Liver (tissue), 8 donors: ENCODE measurements at regions not wholly inside any gene's neighbourhood (a gene's known extent, or its start where the extent isn't known, plus 50 kb on each side); places are given as distances from the start of the nearest gene placed in this dataset.

Experiments
- DNase-seq: peaks from one replicate; pipeline ENCODE4 v3.0.0-alpha.2; 2017; ENCODE audit warnings: low spot score
- H3K27ac ChIP-seq, 2 donors: one replicate each; pipeline ENCODE4 v1.7.0; 2013; ENCODE audit warnings: inconsistent platforms in 2 of 2, low read length in 2 of 2, control low read depth in 1 of 2, low read depth in 1 of 2, mild to moderate bottlenecking in 1 of 2
- H3K27me3 ChIP-seq, 4 donors: one replicate each; pipeline versions ENCODE4 v1.6.1 to v1.7.0; 2013; ENCODE audit warnings: low read length in 3 of 4, inconsistent platforms in 1 of 4, mild to moderate bottlenecking in 1 of 4, moderate library complexity in 1 of 4; ENCODE audit not compliant: control insufficient read depth in 4 of 4, insufficient read depth in 4 of 4
- H3K36me3 ChIP-seq, 4 donors: one replicate each; pipeline versions ENCODE4 v1.6.1 to v1.7.0; 2013; ENCODE audit warnings: low read length in 3 of 4, mild to moderate bottlenecking in 3 of 4, low read depth in 1 of 4, moderate library complexity in 1 of 4; ENCODE audit not compliant: control insufficient read depth in 4 of 4, insufficient read depth in 3 of 4
- H3K4me1 ChIP-seq, 4 donors: one replicate each; pipeline versions ENCODE4 v1.6.1 to v1.7.0; 2013; ENCODE audit warnings: low read length in 3 of 4, mild to moderate bottlenecking in 3 of 4, moderate library complexity in 1 of 4; ENCODE audit not compliant: control insufficient read depth in 4 of 4, insufficient read depth in 4 of 4
- H3K4me3 ChIP-seq, 3 donors: one replicate each; pipeline versions ENCODE4 v1.6.1 to v1.7.0; 2013; ENCODE audit warnings: low read length in 3 of 3, control low read depth in 1 of 3, low read depth in 1 of 3, mild to moderate bottlenecking in 1 of 3
- H3K9ac ChIP-seq, 2 donors: one replicate each; pipeline ENCODE4 v1.7.0; 2013; ENCODE audit warnings: low read length in 2 of 2, mild to moderate bottlenecking in 2 of 2, moderate library complexity in 2 of 2, control low read depth in 1 of 2, low read depth in 1 of 2
- H3K9me3 ChIP-seq, 4 donors: one replicate each; pipeline versions ENCODE4 v1.6.1 to v1.7.0; 2013; ENCODE audit warnings: low read length in 3 of 4; ENCODE audit not compliant: control insufficient read depth in 4 of 4
- ATF3 ChIP-seq: IDR thresholded peaks from 2 replicates; pipeline ENCODE4 v1.6.1; 2016; ENCODE audit warnings: antibody characterized with exemption
- EGR1 ChIP-seq, 2 donors: IDR thresholded peaks; 2 replicates each; pipeline ENCODE4 v1.6.1; 2016 to 2018; ENCODE audit warnings: antibody characterized with exemption in 2 of 2, low read depth in 2 of 2
- FOXA1 ChIP-seq: IDR thresholded peaks from 2 replicates; pipeline ENCODE4 v1.6.1; 2016; ENCODE audit warnings: antibody characterized with exemption
- FOXA2 ChIP-seq: IDR thresholded peaks from 2 replicates; pipeline ENCODE4 v1.6.1; 2016; ENCODE audit warnings: antibody characterized with exemption
- GABPA ChIP-seq, 2 donors: IDR thresholded peaks in 1 of 2; conservative IDR thresholded peaks in 1 of 2; 2 replicates each; pipeline ENCODE4 v1.6.1; 2016; ENCODE audit warnings: antibody characterized with exemption in 2 of 2, mild to moderate bottlenecking in 1 of 2, moderate library complexity in 1 of 2
- HNF4A ChIP-seq, 2 donors: conservative IDR thresholded peaks; 2 replicates each; pipeline ENCODE4 v1.6.1; 2016; ENCODE audit warnings: antibody characterized with exemption in 2 of 2, mild to moderate bottlenecking in 2 of 2
- HNF4G ChIP-seq: IDR thresholded peaks from 2 replicates; pipeline ENCODE4 v1.6.1; 2016; ENCODE audit warnings: antibody characterized with exemption
- JUND ChIP-seq, 2 donors: IDR thresholded peaks; 2 replicates each; pipeline ENCODE4 v1.6.1; 2016; ENCODE audit warnings: antibody characterized with exemption in 2 of 2
- MAX ChIP-seq: IDR thresholded peaks from 2 replicates; pipeline ENCODE4 v1.6.1; 2016; ENCODE audit warnings: antibody characterized with exemption
- NR2F2 ChIP-seq: IDR thresholded peaks from 2 replicates; pipeline ENCODE4 v1.6.1; 2016; ENCODE audit warnings: antibody characterized with exemption
- RAD21 ChIP-seq, 2 donors: IDR thresholded peaks; 2 replicates each; pipeline ENCODE4 v1.6.1; 2016; ENCODE audit warnings: antibody characterized with exemption in 2 of 2, mild to moderate bottlenecking in 2 of 2
- RXRA ChIP-seq, 2 donors: IDR thresholded peaks; 2 replicates each; pipeline ENCODE4 v1.6.1; 2017 to 2018; ENCODE audit warnings: antibody characterized with exemption in 2 of 2, mild to moderate bottlenecking in 1 of 2
- SP1 ChIP-seq: IDR thresholded peaks from 2 replicates; pipeline ENCODE4 v1.6.1; 2018; ENCODE audit warnings: antibody characterized with exemption, mild to moderate bottlenecking
- TAF1 ChIP-seq: conservative IDR thresholded peaks from 2 replicates; pipeline ENCODE4 v1.6.1; 2016; ENCODE audit warnings: antibody characterized with exemption, mild to moderate bottlenecking
- YY1 ChIP-seq: IDR thresholded peaks from 2 replicates; pipeline ENCODE4 v1.6.1; 2016; ENCODE audit warnings: antibody characterized with exemption, mild to moderate bottlenecking
- WGBS: extraction: QIAGEN DNeasy Blood & Tissue Kit; methylation state at CpG from one replicate; pipeline ENCODE4 v1.1.7; 2013; 5-methylcytosine and 5-hydroxymethylcytosine counted together
- TF ChIP-seq, protein P1 (sequence below): fragments of 150-350 bp; IDR thresholded peaks from 2 replicates; pipeline ENCODE4 v1.5.1; 2017; ENCODE audit warnings: improper control_type of control experiment, low read depth, low read length; ENCODE audit not compliant: missing input control
- TF ChIP-seq, protein P2 (sequence below): IDR thresholded peaks from 2 replicates; pipeline ENCODE4 v1.6.1; 2016; ENCODE audit warnings: antibody characterized with exemption
- TF ChIP-seq, protein P3 (sequence below): IDR thresholded peaks from 2 replicates; pipeline ENCODE4 v1.6.1; 2016; ENCODE audit warnings: antibody characterized with exemption, mild to moderate bottlenecking
- donor health status: healthy.
- donor health status: healthy.
- donor health status: healthy.
- donor health status: healthy.
- donor health status: healthy.

- no peaks in the 10 kb centered on the region for H3K36me3 ChIP-seq
- H3K27ac ChIP-seq: no peak overlapping the region
- no peaks in the 10 kb centered on the region for H3K4me1 ChIP-seq
- H3K4me3 ChIP-seq: no peak overlapping the region
- WGBS: 72% methylated on average over 13 of the region's 13 CpGs
- H3K9ac ChIP-seq: no peak overlapping the region
- H3K9me3 ChIP-seq: no peaks in the 10 kb centered on the region
- peaks cover 0 to 2% (median 0%) of the 10 kb centered on the region in 4 donors for H3K27me3 ChIP-seq
- TF ChIP-seq YY1 (no peak), ATF3 (no peak), SP1 (no peak), TAF1 (no peak), GABPA (IDR thresholded peaks at IDR 0.05 in 1 of 2, conservative IDR thresholded peaks at IDR 0.05 in 1 of 2) (no peak), RXRA (IDR thresholded peaks at IDR 0.05) (no peak), FOXA2 (no peak), HNF4A (conservative IDR thresholded peaks at IDR 0.05) (no peak)
- TF ChIP-seq, protein P1, sequence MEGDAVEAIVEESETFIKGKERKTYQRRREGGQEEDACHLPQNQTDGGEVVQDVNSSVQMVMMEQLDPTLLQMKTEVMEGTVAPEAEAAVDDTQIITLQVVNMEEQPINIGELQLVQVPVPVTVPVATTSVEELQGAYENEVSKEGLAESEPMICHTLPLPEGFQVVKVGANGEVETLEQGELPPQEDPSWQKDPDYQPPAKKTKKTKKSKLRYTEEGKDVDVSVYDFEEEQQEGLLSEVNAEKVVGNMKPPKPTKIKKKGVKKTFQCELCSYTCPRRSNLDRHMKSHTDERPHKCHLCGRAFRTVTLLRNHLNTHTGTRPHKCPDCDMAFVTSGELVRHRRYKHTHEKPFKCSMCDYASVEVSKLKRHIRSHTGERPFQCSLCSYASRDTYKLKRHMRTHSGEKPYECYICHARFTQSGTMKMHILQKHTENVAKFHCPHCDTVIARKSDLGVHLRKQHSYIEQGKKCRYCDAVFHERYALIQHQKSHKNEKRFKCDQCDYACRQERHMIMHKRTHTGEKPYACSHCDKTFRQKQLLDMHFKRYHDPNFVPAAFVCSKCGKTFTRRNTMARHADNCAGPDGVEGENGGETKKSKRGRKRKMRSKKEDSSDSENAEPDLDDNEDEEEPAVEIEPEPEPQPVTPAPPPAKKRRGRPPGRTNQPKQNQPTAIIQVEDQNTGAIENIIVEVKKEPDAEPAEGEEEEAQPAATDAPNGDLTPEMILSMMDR: no peak
- no peak for DNase-seq
Measured at GRCh38 chr16:48101069-48101674, 54.6 kb downstream of the ABCC12 start.

DNA sequence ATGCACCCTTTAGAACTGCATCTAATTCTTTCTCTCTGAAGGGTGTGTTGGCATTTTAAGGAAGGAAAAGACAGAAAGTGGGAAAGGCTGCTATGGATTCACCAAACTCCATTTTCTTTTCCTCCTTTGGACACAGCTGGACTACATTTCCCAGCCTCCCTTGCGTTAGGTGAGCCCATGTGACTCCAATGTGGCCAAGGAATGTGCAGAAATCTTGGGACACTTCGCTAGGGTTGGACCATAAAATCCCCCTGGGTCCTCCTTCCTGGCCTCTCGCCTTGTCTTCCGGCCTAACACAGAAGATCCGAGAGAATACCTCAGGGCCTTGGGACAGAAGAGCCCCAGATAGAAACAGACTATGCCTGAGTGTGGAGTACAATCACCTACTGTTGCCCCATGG lies 56.3 kb downstream of the ABCC12 start:
- no peak for TF ChIP-seq FOXA1
- TF ChIP-seq FOXA2: no peak
- TF ChIP-seq GABPA (IDR thresholded peaks at IDR 0.05 in 1 of 2, conservative IDR thresholded peaks at IDR 0.05 in 1 of 2): no peak
- no peak for TF ChIP-seq EGR1 (IDR thresholded peaks at IDR 0.05; ENCODE audit: low read depth in 2 of 2)
- no peak for TF ChIP-seq HNF4A (conservative IDR thresholded peaks at IDR 0.05)
- no peak for TF ChIP-seq RAD21 (IDR thresholded peaks at IDR 0.05)
- no peak for TF ChIP-seq ATF3
- TF ChIP-seq RXRA (IDR thresholded peaks at IDR 0.05): no peak
- no peak for TF ChIP-seq MAX
- TF ChIP-seq, protein P1: no peak
- TF ChIP-seq SP1: no peak
- TF ChIP-seq, protein P2, sequence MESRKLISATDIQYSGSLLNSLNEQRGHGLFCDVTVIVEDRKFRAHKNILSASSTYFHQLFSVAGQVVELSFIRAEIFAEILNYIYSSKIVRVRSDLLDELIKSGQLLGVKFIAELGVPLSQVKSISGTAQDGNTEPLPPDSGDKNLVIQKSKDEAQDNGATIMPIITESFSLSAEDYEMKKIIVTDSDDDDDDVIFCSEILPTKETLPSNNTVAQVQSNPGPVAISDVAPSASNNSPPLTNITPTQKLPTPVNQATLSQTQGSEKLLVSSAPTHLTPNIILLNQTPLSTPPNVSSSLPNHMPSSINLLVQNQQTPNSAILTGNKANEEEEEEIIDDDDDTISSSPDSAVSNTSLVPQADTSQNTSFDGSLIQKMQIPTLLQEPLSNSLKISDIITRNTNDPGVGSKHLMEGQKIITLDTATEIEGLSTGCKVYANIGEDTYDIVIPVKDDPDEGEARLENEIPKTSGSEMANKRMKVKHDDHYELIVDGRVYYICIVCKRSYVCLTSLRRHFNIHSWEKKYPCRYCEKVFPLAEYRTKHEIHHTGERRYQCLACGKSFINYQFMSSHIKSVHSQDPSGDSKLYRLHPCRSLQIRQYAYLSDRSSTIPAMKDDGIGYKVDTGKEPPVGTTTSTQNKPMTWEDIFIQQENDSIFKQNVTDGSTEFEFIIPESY: no peak
- no peak for TF ChIP-seq YY1
- TF ChIP-seq JUND (IDR thresholded peaks at IDR 0.05): no peak
- TF ChIP-seq, protein P3, sequence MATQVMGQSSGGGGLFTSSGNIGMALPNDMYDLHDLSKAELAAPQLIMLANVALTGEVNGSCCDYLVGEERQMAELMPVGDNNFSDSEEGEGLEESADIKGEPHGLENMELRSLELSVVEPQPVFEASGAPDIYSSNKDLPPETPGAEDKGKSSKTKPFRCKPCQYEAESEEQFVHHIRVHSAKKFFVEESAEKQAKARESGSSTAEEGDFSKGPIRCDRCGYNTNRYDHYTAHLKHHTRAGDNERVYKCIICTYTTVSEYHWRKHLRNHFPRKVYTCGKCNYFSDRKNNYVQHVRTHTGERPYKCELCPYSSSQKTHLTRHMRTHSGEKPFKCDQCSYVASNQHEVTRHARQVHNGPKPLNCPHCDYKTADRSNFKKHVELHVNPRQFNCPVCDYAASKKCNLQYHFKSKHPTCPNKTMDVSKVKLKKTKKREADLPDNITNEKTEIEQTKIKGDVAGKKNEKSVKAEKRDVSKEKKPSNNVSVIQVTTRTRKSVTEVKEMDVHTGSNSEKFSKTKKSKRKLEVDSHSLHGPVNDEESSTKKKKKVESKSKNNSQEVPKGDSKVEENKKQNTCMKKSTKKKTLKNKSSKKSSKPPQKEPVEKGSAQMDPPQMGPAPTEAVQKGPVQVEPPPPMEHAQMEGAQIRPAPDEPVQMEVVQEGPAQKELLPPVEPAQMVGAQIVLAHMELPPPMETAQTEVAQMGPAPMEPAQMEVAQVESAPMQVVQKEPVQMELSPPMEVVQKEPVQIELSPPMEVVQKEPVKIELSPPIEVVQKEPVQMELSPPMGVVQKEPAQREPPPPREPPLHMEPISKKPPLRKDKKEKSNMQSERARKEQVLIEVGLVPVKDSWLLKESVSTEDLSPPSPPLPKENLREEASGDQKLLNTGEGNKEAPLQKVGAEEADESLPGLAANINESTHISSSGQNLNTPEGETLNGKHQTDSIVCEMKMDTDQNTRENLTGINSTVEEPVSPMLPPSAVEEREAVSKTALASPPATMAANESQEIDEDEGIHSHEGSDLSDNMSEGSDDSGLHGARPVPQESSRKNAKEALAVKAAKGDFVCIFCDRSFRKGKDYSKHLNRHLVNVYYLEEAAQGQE: no peak
- TF ChIP-seq HNF4G: no peak
- no peak for TF ChIP-seq TAF1
- TF ChIP-seq NR2F2: no peak
- H3K27ac ChIP-seq: no peak overlapping the region
- no peak overlapping the region for H3K4me3 ChIP-seq
- H3K4me1 ChIP-seq: no peaks in the 10 kb centered on the region
- 86% methylated on average over 5 of the region's 5 CpGs for WGBS
- DNase-seq: no peak
- H3K27me3 ChIP-seq: peaks cover 0 to 2% (median 0%) of the 10 kb centered on the region in 4 donors
- H3K36me3 ChIP-seq: no peaks in the 10 kb centered on the region
- H3K9ac ChIP-seq: no peak overlapping the region
- H3K9me3 ChIP-seq: no peaks in the 10 kb centered on the region
